ENCODE measurements at regions not wholly inside any gene's neighbourhood (a gene's known extent, or its start where the extent isn't known, plus 50 kb on each side); places are given as distances from the start of the nearest gene placed in this dataset.

DNA sequence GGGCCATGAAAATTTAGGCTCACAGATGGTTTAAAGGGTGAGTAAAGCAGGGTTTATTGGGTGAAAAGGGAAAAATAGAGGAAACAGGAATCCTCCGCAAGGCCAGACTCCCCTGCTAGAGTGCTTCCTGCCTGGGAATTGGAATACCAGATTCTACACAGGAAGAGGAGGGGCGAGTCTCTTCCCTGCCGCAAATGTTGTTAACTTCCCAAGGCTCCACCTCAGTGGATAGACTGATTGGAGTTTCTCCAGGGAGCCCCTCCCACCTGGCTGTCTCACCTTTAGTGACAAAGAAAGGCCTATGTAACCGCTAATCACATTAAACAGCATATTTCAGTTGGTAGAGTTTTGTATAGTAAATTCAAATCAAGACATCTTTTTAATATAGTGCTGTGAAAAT is 1450.1 kb downstream of the KCNT2 start:
- FAIRE-seq (no peak), DNase-seq (ENCODE audit: insufficient read length, low spot score) (no peak)

GRCh38 chr1:195153107-195153506 is 1455.1 kb downstream of the KCNT2 start:
- DNase-seq (ENCODE audit: insufficient read length, low spot score) (no peak), FAIRE-seq (no peak)

DNA sequence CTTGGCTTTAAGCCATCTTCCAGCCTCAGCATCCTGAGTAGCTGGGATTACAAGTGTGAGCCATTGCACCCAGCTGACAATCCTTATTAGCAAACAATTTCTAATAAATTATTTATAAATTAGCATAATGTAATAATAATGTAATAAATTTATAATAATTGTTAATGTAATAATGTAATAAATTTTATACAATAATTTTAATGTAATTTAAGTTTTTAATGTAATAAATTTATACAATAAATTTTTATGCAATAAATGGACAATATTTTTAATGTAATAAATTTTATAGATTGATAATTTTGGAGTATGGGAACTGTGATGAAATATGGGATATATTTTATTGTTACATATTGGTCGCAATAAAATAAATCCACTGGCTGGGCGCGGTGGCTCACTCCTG is 1457.5 kb downstream of the KCNT2 start:
- DNase-seq (ENCODE audit: insufficient read length, low spot score) (no peak), FAIRE-seq (no peak)

- DNase-seq (ENCODE audit: insufficient read length, low spot score): no peak
Measured at GRCh38 chr1:195141294-195141693, 1466.9 kb downstream of the KCNT2 start.

DNA sequence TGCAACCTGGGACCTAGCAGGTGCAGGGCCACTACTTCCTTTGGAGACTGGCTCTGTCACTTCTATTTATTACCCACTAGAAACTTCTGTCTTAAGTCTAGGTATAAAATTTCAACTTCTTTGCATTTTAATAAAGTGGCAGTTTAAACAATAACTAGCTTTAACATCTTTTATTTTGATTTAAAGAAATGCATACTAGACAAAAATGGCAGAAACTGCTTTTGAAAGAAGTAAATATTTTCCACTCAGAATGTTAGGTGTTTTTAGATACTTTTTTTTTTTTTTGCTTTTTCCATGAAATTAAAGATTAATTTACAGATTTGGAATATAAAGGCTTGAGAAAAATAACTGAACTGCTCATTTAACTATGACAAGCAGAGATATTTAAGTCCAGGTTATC is 1477.6 kb downstream of the KCNT2 start:
- FAIRE-seq (no peak), DNase-seq (ENCODE audit: insufficient read length, low spot score) (no peak)

More at GRCh38 chr1:195141294-195141693, 1466.9 kb downstream of the KCNT2 start:
- no peak for FAIRE-seq

DNA sequence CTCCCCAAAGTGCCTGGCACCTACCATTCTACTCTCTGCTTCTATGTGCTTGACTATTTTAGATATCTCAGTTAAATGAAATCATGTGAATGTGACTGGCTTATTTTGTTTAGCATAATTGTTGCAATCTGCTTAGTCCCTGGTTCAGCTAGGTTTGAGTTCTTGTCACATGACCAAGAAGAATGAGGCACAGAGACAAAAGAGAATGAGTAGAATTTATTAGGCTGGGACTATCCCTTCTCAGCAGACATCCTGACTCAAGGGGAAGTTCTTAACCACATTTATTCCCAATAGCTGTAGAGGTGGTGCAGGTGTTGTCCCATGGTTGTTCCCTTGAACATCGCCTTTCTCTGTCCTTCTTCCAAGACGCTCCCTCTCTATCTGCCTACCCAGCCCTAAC is 1485.7 kb downstream of the KCNT2 start:
- no peak for DNase-seq (ENCODE audit: insufficient read length, low spot score)
- no peak for FAIRE-seq

- DNase-seq (ENCODE audit: insufficient read length, low spot score) (no peak), FAIRE-seq (no peak)
Measured at GRCh38 chr1:195113471-195113870, 1494.8 kb downstream of the KCNT2 start.

GRCh38 chr1:195105773-195106172 is 1502.5 kb downstream of the KCNT2 start:
- FAIRE-seq: no peak
- no peak for DNase-seq (ENCODE audit: insufficient read length, low spot score)

GRCh38 chr1:195105281-195105680 is 1503.0 kb downstream of the KCNT2 start:
- no peak for DNase-seq (ENCODE audit: insufficient read length, low spot score)

DNA sequence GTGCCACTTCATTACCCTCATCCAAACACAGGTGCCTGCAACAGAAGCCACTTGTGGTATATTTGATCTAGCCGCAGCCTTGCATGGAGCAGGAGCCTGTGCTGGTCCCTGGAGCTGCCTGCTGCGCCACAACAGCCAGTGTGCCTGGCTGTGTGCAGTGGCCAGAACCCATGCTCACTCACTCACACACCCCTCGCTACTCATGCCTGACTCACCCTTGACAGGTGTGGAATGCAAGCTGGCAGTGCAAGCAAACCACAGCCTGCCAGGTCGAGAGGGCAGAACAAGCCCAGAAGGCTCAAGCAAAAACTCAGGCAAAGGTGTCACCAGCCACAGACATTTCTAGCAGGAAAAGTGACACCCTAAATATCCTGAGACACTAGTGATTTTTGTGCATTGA is 1510.9 kb downstream of the KCNT2 start:
- FAIRE-seq: peak; percentile 49
- no peak for DNase-seq (ENCODE audit: insufficient read length, low spot score)

More at GRCh38 chr1:195105281-195105680, 1503.0 kb downstream of the KCNT2 start:
- no peak for FAIRE-seq

GRCh38 chr1:195096051-195096521 is 1512.2 kb downstream of the KCNT2 start:
- FAIRE-seq (no peak), DNase-seq (ENCODE audit: insufficient read length, low spot score) (no peak)

GRCh38 chr1:195085196-195085595 is 1523.0 kb downstream of the KCNT2 start:
- DNase-seq (ENCODE audit: insufficient read length, low spot score) (no peak), FAIRE-seq (no peak)

DNA sequence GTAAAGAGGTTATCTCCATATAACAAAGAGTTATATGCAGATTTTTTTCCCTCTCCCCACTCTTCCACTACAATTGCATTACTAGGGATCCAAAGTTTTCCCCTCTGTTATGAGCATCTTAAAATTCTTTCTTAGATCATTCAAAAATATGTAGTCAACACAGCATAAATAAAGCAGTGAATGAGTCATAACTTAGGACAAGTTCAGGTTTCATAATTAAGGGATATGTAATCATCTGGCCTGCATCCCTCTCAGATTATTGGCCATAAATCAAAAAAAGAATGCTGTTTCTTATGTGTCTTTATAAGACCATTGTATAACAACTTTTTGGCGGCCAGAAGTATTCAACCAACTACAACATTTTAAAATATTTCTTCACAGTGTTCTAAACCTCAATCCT is 1526.1 kb downstream of the KCNT2 start:
- no peak for FAIRE-seq
- DNase-seq (ENCODE audit: insufficient read length, low spot score): peak; percentile 12

DNA sequence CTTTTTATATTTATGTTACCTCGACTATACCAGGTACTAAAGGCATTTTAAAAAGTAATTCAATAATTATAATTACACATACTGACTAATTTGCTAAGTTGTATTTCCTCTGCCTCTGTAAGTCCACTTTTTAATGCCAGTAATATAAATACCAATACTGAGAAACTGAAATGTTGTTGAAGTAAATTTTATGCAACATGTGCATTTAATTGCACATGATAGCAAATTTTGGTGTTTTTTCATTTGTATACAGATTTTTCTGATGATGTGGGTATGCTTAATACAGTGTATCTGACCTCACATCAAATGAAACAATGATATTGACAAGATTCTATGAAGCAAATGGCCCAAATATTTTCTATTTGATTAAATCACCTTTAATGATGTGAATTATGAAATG is 1531.6 kb downstream of the KCNT2 start:
- FAIRE-seq (no peak), DNase-seq (ENCODE audit: insufficient read length, low spot score) (no peak)

GRCh38 chr1:195075973-195076372 is 1532.3 kb downstream of the KCNT2 start:
- DNase-seq (ENCODE audit: insufficient read length, low spot score) (no peak), FAIRE-seq (no peak)

- DNase-seq (ENCODE audit: insufficient read length, low spot score): no peak
- FAIRE-seq: no peak
Measured at GRCh38 chr1:195071461-195071860, 1536.8 kb downstream of the KCNT2 start.

GRCh38 chr1:195065437-195065836 is 1542.8 kb downstream of the KCNT2 start:
- no peak for DNase-seq (ENCODE audit: insufficient read length, low spot score)
- FAIRE-seq: no peak

DNA sequence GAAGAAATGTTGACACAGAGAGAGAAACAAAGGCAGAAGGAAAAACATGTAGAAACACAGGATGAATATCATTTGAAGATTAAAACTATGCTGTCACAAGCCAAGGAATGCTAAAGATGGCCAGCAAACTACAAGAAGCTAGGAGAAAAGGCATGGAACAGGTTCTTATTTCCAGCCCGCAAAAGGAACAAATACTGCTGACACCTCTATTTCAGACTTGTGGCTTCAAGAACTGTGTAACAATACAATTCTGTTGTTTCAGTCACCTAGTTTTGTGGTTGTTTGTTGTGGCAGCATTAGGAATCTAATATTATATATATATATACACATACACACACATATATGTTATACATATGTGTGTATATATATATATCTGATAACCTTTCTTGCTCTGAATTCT is 1543.9 kb downstream of the KCNT2 start:
- no peak for DNase-seq (ENCODE audit: insufficient read length, low spot score)
- FAIRE-seq: no peak

GRCh38 chr1:195054217-195054687 is 1554.0 kb downstream of the KCNT2 start:
- DNase-seq (ENCODE audit: insufficient read length, low spot score): no peak
- no peak for FAIRE-seq

GRCh38 chr1:195053478-195053877 is 1554.8 kb downstream of the KCNT2 start:
- FAIRE-seq: no peak
- DNase-seq (ENCODE audit: insufficient read length, low spot score): no peak

DNA sequence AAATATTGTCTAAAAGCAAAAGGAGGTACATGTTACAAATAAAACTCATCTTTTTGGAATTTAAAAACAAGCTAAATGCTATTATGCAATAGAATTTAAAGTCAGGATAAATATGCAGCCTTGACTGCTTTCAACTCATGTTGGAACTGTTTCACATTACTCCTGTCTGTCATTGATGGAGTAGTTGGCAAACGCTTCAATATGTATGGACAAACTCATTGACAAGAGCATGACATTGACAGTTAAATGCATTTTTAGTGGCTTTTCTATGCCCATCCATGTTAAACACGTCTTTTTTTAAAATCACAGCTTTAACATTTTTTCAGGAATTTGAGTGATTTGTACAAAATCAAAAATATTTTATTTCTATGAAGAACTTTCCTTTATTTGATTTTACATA is 1560.5 kb downstream of the KCNT2 start:
- FAIRE-seq (no peak), DNase-seq (ENCODE audit: insufficient read length, low spot score) (no peak)

GRCh38 chr1:195045072-195045471 is 1563.2 kb downstream of the KCNT2 start:
- DNase-seq (ENCODE audit: insufficient read length, low spot score) (no peak), FAIRE-seq (no peak)

DNA sequence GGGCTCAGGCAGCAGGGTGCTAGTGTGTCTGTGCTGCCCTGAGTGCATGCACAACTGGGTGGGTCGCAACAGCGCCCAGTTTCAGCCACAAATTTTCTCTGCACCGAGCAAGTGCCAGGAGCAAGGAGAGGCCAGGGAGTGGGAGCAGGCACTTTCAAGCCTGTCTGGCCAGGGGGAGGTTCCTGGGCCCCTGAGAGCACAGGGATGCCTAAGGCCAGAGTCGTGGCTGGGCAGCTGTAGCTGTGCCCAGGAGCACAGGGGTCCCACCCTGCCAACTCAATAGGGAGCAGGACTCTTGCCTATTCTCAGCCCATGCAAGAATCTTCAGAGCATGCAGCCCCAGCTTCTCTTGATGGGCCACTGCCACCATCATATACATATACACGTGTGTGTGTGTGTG is 1577.4 kb downstream of the KCNT2 start:
- FAIRE-seq (no peak), DNase-seq (ENCODE audit: insufficient read length, low spot score) (no peak)

Measured in HTR-8/SVneo (cell line).